Lower lobe of right lung (tissue), 2 donors: ENCODE measurements at regions not wholly inside any gene's neighbourhood (a gene's known extent, or its start where the extent isn't known, plus 50 kb on each side); places are given as distances from the start of the nearest gene placed in this dataset.

Experiments used
- ATAC-seq, 2 donors: fragments of 200-7000 bp; cut with Tn5 transposase; one replicate each; pipeline ENCODE4 v1.9.1; 2020 to 2022; ENCODE audit warnings: mild to moderate bottlenecking in 2 of 2, moderate library complexity in 2 of 2
- DNase-seq: peaks from one replicate; pipeline ENCODE4 v3.0.0-alpha.2; 2020
- H3K27ac ChIP-seq: fragments of 200-600 bp; one replicate; pipeline ENCODE4 v1.8.0; 2022
- H3K27me3 ChIP-seq: fragments of 200-600 bp; one replicate; pipeline ENCODE4 v1.8.0; 2022; ENCODE audit warnings: low read depth
- H3K36me3 ChIP-seq: fragments of 200-600 bp; one replicate; pipeline ENCODE4 v1.8.0; 2022; ENCODE audit warnings: mild to moderate bottlenecking
- H3K4me1 ChIP-seq: fragments of 200-600 bp; one replicate; pipeline ENCODE4 v1.8.0; 2022
- H3K4me3 ChIP-seq: fragments of 200-600 bp; one replicate; pipeline ENCODE4 v1.8.0; 2022; ENCODE audit warnings: mild to moderate bottlenecking
- H3K9me3 ChIP-seq: fragments of 200-600 bp; one replicate; pipeline ENCODE4 v1.8.0; 2022
- intact Hi-C: fragments of 100-400 bp; cut with DNase I; formaldehyde crosslinking; loops from one replicate; pipeline ENCODE4 v1.11.0; 2022
- TF ChIP-seq, protein P1 (sequence below): fragments of 200-600 bp; IDR thresholded peaks from one replicate; pipeline ENCODE4 v1.8.0; 2022; ENCODE audit warnings: antibody characterized with exemption, mild to moderate bottlenecking
- donor health status: DM: no; HTN: yes; CAD: no; lungs with severe emphysema.

GRCh38 chr1:30635391-30635975 lies 87.9 kb downstream of the MATN1 start:
- TF ChIP-seq, protein P1, sequence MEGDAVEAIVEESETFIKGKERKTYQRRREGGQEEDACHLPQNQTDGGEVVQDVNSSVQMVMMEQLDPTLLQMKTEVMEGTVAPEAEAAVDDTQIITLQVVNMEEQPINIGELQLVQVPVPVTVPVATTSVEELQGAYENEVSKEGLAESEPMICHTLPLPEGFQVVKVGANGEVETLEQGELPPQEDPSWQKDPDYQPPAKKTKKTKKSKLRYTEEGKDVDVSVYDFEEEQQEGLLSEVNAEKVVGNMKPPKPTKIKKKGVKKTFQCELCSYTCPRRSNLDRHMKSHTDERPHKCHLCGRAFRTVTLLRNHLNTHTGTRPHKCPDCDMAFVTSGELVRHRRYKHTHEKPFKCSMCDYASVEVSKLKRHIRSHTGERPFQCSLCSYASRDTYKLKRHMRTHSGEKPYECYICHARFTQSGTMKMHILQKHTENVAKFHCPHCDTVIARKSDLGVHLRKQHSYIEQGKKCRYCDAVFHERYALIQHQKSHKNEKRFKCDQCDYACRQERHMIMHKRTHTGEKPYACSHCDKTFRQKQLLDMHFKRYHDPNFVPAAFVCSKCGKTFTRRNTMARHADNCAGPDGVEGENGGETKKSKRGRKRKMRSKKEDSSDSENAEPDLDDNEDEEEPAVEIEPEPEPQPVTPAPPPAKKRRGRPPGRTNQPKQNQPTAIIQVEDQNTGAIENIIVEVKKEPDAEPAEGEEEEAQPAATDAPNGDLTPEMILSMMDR: no peak
- Histone ChIP-seq H3K36me3 (no peaks in the 10 kb centered on the region), H3K4me1 (no peaks in the 10 kb centered on the region), H3K9me3 (no peaks in the 10 kb centered on the region), H3K27me3 (peaks cover 4% of the 10 kb centered on the region), H3K4me3 (no peak overlapping the region), H3K27ac (no peak overlapping the region)
- no peak for ATAC-seq
- intact Hi-C loops: no loop called here
- no peak for DNase-seq

DNA sequence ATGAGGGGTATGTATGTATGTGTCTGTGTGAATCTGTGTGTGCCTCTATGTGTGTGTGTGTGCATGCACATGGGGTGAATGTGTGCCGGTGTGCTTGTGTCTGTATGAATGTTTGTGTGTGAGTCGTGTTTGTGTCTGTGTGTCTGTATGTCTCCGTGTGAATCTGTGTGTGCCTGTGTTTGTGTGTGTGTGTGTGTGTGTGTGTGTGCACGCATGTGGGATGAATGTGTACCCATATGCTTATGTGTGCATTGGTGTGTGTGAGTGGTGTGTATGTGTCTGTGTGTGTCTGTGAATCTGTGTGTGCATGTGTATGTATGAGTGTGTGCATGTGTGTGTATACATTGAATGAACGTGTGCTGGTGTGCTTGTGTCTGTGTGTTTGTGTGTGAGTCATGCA lies 88.9 kb downstream of the MATN1 start:
- DNase-seq: no peak
- Histone ChIP-seq H3K9me3 (no peaks in the 10 kb centered on the region), H3K27me3 (peaks cover 6% of the 10 kb centered on the region), H3K4me1 (no peaks in the 10 kb centered on the region), H3K27ac (no peak overlapping the region), H3K36me3 (no peaks in the 10 kb centered on the region), H3K4me3 (no peak overlapping the region)
- intact Hi-C loops: no loop called here
- ATAC-seq: no peak
- TF ChIP-seq, protein P1: no peak

GRCh38 chr1:30633294-30633693 lies 90.1 kb downstream of the MATN1 start:
- no peaks in the 10 kb centered on the region for H3K9me3 ChIP-seq
- DNase-seq (no peak), ATAC-seq (no peak)
- H3K36me3 ChIP-seq: no peaks in the 10 kb centered on the region
- H3K27ac ChIP-seq: no peak overlapping the region
- intact Hi-C loops: no loop called here
- TF ChIP-seq, protein P1: no peak
- H3K4me3 ChIP-seq: no peak overlapping the region
- H3K27me3 ChIP-seq: peaks cover 9% of the 10 kb centered on the region
- no peaks in the 10 kb centered on the region for H3K4me1 ChIP-seq

GRCh38 chr1:30632481-30632880 lies 90.9 kb downstream of the MATN1 start:
- DNase-seq (no peak), ATAC-seq (peak in 1 of 2 donors; percentile 39)
- Histone ChIP-seq H3K4me1 (no peaks in the 10 kb centered on the region), H3K4me3 (no peak overlapping the region), H3K36me3 (no peaks in the 10 kb centered on the region), H3K27ac (no peak overlapping the region), H3K27me3 (peaks cover 9% of the 10 kb centered on the region), H3K9me3 (no peaks in the 10 kb centered on the region)
- intact Hi-C loops: no loop called here
- TF ChIP-seq, protein P1: no peak

DNA sequence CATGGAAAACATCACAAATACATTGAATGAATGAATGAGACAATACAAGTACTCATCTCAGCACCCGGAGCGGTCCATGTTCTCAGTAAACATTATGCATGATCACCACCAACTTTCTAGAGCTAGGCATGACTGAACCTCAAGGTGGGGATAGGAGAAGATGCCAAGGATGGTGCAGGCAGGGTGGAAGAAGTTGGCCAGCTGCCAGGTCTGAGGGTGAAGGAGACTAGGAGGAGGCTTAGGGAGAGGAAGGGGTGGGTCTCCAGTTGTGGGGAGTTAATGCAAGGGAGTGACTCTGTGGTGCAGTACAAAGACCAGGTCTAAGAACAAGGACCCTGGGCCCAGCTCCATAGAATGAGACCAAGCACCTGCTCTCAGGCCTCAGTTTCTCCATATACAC lies 91.7 kb downstream of the MATN1 start:
- ATAC-seq (no peak), DNase-seq (no peak)
- TF ChIP-seq, protein P1: no peak
- no peaks in the 10 kb centered on the region for H3K36me3 ChIP-seq
- H3K4me1 ChIP-seq: no peaks in the 10 kb centered on the region
- H3K9me3 ChIP-seq: no peaks in the 10 kb centered on the region
- H3K27me3 ChIP-seq: peaks cover 9% of the 10 kb centered on the region
- H3K27ac ChIP-seq: no peak overlapping the region
- intact Hi-C loops: no loop called here
- no peak overlapping the region for H3K4me3 ChIP-seq
